ENCODE measurements at regions not wholly inside any gene's neighbourhood (a gene's known extent, or its start where the extent isn't known, plus 50 kb on each side); places are given as distances from the start of the nearest gene placed in this dataset.

DNA sequence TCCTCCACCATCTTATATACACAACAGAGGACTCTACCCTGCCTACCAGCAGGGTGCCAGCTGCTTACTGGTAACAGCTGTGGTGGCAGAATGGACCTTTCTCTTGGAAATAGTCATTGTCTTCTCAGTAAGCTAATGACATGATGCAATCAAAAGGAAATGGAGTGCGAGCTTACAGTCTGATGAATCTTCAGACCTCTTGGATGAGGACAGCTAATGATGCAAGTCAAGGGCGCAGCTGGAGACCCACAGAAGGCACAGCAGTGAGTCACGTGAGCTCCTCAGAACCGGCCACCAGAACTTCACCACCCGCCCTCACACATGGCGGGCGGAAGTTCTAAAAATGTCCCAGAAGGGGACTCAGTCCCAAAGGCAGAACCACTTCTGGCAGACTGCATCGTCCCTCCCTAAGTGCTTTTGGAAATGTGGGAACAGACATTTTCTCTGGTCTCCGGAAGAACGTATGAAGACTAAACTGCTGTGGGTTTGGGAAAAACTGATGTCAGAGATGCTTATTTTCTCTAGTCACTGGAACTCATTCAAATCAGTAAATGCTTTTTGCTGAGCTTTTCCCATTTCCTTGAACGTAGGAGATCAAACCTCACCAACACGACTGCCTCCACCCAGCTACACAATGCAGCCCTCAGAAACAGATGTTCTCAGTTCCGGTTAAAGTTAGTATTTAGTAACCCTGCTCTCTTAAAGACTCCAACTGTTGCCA, 96.4 kb downstream of the FAS start:
- peak; percentile 99 for DNase-seq (ENCODE audit: low read depth)
- TF ChIP-seq, protein P1, sequence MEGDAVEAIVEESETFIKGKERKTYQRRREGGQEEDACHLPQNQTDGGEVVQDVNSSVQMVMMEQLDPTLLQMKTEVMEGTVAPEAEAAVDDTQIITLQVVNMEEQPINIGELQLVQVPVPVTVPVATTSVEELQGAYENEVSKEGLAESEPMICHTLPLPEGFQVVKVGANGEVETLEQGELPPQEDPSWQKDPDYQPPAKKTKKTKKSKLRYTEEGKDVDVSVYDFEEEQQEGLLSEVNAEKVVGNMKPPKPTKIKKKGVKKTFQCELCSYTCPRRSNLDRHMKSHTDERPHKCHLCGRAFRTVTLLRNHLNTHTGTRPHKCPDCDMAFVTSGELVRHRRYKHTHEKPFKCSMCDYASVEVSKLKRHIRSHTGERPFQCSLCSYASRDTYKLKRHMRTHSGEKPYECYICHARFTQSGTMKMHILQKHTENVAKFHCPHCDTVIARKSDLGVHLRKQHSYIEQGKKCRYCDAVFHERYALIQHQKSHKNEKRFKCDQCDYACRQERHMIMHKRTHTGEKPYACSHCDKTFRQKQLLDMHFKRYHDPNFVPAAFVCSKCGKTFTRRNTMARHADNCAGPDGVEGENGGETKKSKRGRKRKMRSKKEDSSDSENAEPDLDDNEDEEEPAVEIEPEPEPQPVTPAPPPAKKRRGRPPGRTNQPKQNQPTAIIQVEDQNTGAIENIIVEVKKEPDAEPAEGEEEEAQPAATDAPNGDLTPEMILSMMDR (conservative IDR thresholded peaks at IDR 0.05; ENCODE audit: low read length): no peak
- H3K4me3 ChIP-seq (ENCODE audit: low read length): peak overlapping the region; percentile 26

DNA sequence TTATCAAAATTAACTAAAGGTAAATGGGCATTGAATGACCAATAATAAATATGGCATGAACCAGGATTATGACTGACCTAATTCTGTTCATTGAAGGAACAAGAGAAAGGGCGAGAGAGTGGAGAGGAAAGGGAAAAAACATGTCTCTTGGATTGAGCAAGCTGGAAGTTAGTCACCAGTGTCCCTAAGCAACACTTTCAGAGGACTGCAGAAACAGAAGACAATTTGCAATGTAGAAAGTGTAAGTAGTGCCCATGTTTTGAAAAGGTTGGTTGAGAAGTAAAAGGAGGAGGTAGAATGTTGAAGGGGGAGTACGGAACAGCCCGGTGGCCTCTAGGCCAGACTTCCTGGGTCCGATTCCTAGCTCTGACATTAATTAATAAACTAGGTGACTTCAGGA, 94.6 kb downstream of the FAS start:
- peak; percentile 63 for DNase-seq (ENCODE audit: low read depth)

DNA sequence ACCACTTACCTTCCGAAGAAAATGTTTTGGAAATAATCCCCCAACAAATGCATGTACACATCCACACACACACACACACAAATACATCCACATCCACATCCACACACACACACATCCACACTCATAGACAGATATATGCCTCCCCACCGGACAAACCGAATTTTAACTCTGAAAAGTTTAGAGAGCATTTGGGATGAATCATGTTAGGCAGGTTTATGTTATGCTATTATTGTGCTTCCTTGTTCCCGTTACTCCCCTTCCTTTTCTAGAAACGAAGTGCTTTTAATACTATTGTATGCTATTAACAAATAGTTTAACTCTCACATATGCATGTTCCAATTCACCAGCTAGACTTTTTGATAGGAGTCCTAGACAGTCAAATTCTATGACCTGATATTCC, 91.5 kb downstream of the FAS start:
- no peak overlapping the region for H3K4me3 ChIP-seq (ENCODE audit: low read length)
- no peak for DNase-seq (ENCODE audit: low read depth)
- TF ChIP-seq, protein P1 (conservative IDR thresholded peaks at IDR 0.05; ENCODE audit: low read length): no peak

More for the DNA sequence above, 94.6 kb downstream of the FAS start:
- TF ChIP-seq, protein P1 (conservative IDR thresholded peaks at IDR 0.05; ENCODE audit: low read length): no peak
- H3K4me3 ChIP-seq (ENCODE audit: low read length): no peak overlapping the region

DNA sequence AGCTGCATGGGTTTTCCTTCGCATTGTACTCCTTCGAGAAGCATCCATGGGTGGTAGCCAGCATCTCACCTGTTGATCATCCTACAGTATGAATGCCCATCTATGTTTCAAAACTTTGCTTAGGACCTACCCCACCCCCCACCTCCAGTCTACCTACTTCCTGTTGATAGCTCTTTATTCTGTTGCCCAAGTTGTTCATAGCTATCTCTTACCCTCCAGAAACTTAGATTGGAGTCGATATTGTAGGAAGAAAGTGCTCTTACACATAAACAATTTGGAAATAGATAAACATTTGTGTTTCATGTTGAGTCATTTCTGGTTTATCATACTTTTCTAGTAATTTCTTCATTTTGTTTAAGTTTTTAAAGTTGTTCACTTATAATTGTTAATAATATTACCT, 90.1 kb downstream of the FAS start:
- TF ChIP-seq, protein P1 (conservative IDR thresholded peaks at IDR 0.05; ENCODE audit: low read length): no peak
- H3K4me3 ChIP-seq (ENCODE audit: low read length): no peak overlapping the region
- no peak for DNase-seq (ENCODE audit: low read depth)

DNA sequence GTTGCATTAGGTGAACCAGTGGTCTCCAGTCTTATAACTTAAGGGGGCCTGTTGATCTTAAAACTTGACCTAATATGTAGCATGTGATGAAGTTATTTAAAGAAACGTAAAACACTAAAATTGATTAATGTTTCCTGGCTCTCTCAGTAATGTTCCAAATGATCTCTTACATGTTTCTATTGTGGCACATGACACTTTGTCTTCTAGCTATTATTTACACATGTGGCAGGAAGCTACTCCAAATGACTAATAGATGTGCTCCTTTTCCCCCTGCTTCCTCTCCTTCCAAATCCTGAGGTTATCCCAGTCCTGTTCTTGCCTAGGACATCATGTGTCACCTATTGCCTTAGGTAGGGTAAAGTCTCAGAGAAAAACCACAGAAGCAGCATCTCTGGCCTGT, 89.4 kb downstream of the FAS start:
- peak; percentile 67 for DNase-seq (ENCODE audit: low read depth)
- H3K4me3 ChIP-seq (ENCODE audit: low read length): no peak overlapping the region
- TF ChIP-seq, protein P1 (conservative IDR thresholded peaks at IDR 0.05; ENCODE audit: low read length): no peak

DNA sequence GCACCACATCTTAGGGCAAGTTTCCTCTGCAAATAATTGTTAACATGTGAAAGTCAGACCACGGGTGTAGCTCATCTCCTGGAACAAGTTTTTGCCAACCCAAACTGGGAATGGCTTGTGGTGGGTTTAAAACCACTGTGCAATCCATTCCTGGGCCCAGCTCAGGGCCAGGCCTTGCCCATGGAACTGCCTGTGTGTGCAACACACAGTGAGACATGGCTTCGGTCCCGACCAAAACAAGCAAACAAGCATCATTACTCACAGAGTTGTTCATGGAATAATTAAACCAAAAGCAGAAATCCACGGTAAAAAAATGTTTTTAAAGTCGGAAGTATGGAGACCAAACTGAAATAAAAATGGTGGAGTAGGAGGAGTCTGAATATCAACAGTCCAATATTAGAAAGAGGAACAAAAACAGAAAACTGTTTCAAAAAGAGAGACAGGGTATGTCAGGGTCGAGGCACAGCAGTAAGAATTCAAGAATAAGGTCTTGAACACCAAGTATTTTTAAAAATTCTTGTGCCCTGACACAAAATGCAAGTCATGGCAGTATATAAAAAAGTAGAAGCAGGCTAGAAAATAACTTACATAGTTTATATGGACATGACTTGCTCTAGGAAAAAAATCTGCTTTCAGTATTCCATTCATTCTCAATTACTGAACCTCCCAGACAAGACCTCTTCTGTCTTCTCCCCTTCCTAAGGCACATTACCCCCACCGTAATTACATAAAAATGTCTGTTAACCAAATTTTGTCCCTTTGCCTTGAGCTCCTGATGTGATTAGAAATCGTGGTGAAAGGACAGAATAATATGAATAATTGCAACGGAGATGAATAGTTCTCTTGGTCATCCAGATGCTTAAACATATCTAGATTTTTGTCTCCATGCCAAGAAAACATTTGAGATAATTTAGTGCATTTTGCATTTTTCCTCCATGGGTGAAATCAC, 88.4 kb downstream of the FAS start:
- H3K4me3 ChIP-seq (ENCODE audit: low read length): no peak overlapping the region
- TF ChIP-seq, protein P1 (conservative IDR thresholded peaks at IDR 0.05; ENCODE audit: low read length): no peak
- peak; percentile 92 for DNase-seq (ENCODE audit: low read depth)
